Activated CD8-positive, alpha-beta T cell treated with anti-CD3 and anti-CD28 coated beads, Interleukin-2, amount 10 ng/mL, durations not matched to agents 7 days and 5 days (primary cell): ENCODE measurements at regions not wholly inside any gene's neighbourhood (a gene's known extent, or its start where the extent isn't known, plus 50 kb on each side); places are given as distances from the start of the nearest gene placed in this dataset.

ENCODE experiments used
- ATAC-seq: fragments of 150-1000 bp; cut with Tn5 transposase; one replicate; pipeline ENCODE4 v1.10.0; 2021; ENCODE audit warnings: moderate library complexity
- CTCF ChIA-PET: fragments of 350-600 bp; sonication (Branson Sonifier 250); formaldehyde crosslinking; loops from one replicate; lab custom pipeline; 2021; ENCODE audit warnings: antibody characterized with exemption; lab: Charles Lee
- POLR2A ChIA-PET: fragments of 350-600 bp; sonication (Branson Sonifier 250); formaldehyde crosslinking; loops from one replicate; lab custom pipeline; 2021; ENCODE audit warnings: antibody characterized with exemption; lab: Charles Lee
- DNase-seq: peaks from one replicate; pipeline ENCODE4 v3.0.0-alpha.2; 2020
- H3K27ac Mint-ChIP-seq: one replicate; pipeline ENCODE4 v1.8.0; 2021; ENCODE audit warnings: mild to moderate bottlenecking, mixed read lengths
- H3K27me3 Mint-ChIP-seq: one replicate; pipeline ENCODE4 v1.8.0; 2021; ENCODE audit warnings: low read depth, mixed read lengths
- H3K36me3 Mint-ChIP-seq: one replicate; pipeline ENCODE4 v1.8.0; 2021; ENCODE audit warnings: low read depth, mixed read lengths
- H3K4me1 Mint-ChIP-seq: one replicate; pipeline ENCODE4 v1.8.0; 2021; ENCODE audit warnings: low read depth, mixed read lengths
- H3K4me3 Mint-ChIP-seq: one replicate; pipeline ENCODE4 v1.8.0; 2021; ENCODE audit warnings: mild to moderate bottlenecking, mixed read lengths
- H3K9me3 Mint-ChIP-seq: one replicate; pipeline ENCODE4 v1.8.0; 2022; ENCODE audit warnings: mixed read lengths; ENCODE audit not compliant: insufficient read depth

- no peaks in the 10 kb centered on the region for H3K36me3 Mint-ChIP-seq
- H3K27ac Mint-ChIP-seq: peak overlapping the region; percentile 95
- H3K4me1 Mint-ChIP-seq: peaks cover 13% of the 10 kb centered on the region
- H3K4me3 Mint-ChIP-seq: peak overlapping the region; percentile 83
- ChIA-PET POLR2A (no interaction called here), CTCF (no interaction called here)
- no peak for DNase-seq
- H3K9me3 Mint-ChIP-seq: no peaks in the 10 kb centered on the region
- ATAC-seq: no peak
- peaks cover 15% of the 10 kb centered on the region for H3K27me3 Mint-ChIP-seq
These were observed 234.3 kb upstream of the TMEM161B start for GRCh38 chr5:88503041-88503345.

GRCh38 chr5:88502179-88503040 lies 233.8 kb upstream of the TMEM161B start:
- peak overlapping the region; percentile 83 for H3K4me3 Mint-ChIP-seq
- H3K9me3 Mint-ChIP-seq: no peaks in the 10 kb centered on the region
- peak overlapping the region; percentile 95 for H3K27ac Mint-ChIP-seq
- no peaks in the 10 kb centered on the region for H3K36me3 Mint-ChIP-seq
- peak; percentile 24 for DNase-seq
- CTCF ChIA-PET: no interaction called here
- ATAC-seq: peak; percentile 94
- peaks cover 13% of the 10 kb centered on the region for H3K27me3 Mint-ChIP-seq
- POLR2A ChIA-PET: no interaction called here
- peaks cover 13% of the 10 kb centered on the region for H3K4me1 Mint-ChIP-seq

GRCh38 chr5:88495810-88496209 lies 227.2 kb upstream of the TMEM161B start:
- no peak overlapping the region for H3K4me3 Mint-ChIP-seq
- ChIA-PET POLR2A (no interaction called here), CTCF (no interaction called here)
- no peaks in the 10 kb centered on the region for H3K36me3 Mint-ChIP-seq
- no peak overlapping the region for H3K27ac Mint-ChIP-seq
- DNase-seq: no peak
- no peak for ATAC-seq
- H3K4me1 Mint-ChIP-seq: no peaks in the 10 kb centered on the region
- no peaks in the 10 kb centered on the region for H3K9me3 Mint-ChIP-seq
- H3K27me3 Mint-ChIP-seq: peaks cover 26% of the 10 kb centered on the region

- CTCF ChIA-PET: no interaction called here
- Mint-ChIP-seq H3K9me3 (no peaks in the 10 kb centered on the region), H3K4me1 (no peaks in the 10 kb centered on the region), H3K36me3 (no peaks in the 10 kb centered on the region), H3K27ac (no peak overlapping the region), H3K27me3 (peaks cover 23% of the 10 kb centered on the region), H3K4me3 (no peak overlapping the region)
- POLR2A ChIA-PET: no interaction called here
- no peak for DNase-seq
- ATAC-seq: no peak
These were observed 222.2 kb upstream of the TMEM161B start for GRCh38 chr5:88490874-88491273.

GRCh38 chr5:88489364-88489763 lies 220.7 kb upstream of the TMEM161B start:
- Mint-ChIP-seq H3K9me3 (no peaks in the 10 kb centered on the region), H3K4me1 (no peaks in the 10 kb centered on the region), H3K4me3 (no peak overlapping the region), H3K27ac (no peak overlapping the region), H3K27me3 (peaks cover 19% of the 10 kb centered on the region), H3K36me3 (no peaks in the 10 kb centered on the region)
- ATAC-seq: no peak
- ChIA-PET CTCF (no interaction called here), POLR2A (no interaction called here)
- DNase-seq: no peak

- no peak for DNase-seq
- POLR2A ChIA-PET: no interaction called here
These were observed 219.9 kb upstream of the TMEM161B start for GRCh38 chr5:88488561-88488960.

GRCh38 chr5:88488130-88488529 lies 219.5 kb upstream of the TMEM161B start:
- Mint-ChIP-seq H3K27me3 (peaks cover 27% of the 10 kb centered on the region), H3K9me3 (no peaks in the 10 kb centered on the region), H3K4me3 (no peak overlapping the region), H3K36me3 (no peaks in the 10 kb centered on the region), H3K4me1 (no peaks in the 10 kb centered on the region), H3K27ac (no peak overlapping the region)
- ATAC-seq (no peak), DNase-seq (no peak)
- ChIA-PET CTCF (no interaction called here), POLR2A (no interaction called here)

More at GRCh38 chr5:88488561-88488960, 219.9 kb upstream of the TMEM161B start:
- Mint-ChIP-seq H3K9me3 (no peaks in the 10 kb centered on the region), H3K27ac (no peak overlapping the region), H3K4me1 (no peaks in the 10 kb centered on the region), H3K27me3 (peaks cover 26% of the 10 kb centered on the region), H3K36me3 (no peaks in the 10 kb centered on the region), H3K4me3 (no peak overlapping the region)
- CTCF ChIA-PET: no interaction called here
- ATAC-seq: no peak

GRCh38 chr5:88487066-88487465 lies 218.4 kb upstream of the TMEM161B start:
- no peaks in the 10 kb centered on the region for H3K4me1 Mint-ChIP-seq
- H3K27me3 Mint-ChIP-seq: peaks cover 24% of the 10 kb centered on the region
- H3K36me3 Mint-ChIP-seq: no peaks in the 10 kb centered on the region
- no peaks in the 10 kb centered on the region for H3K9me3 Mint-ChIP-seq
- POLR2A ChIA-PET: no interaction called here
- no peak for DNase-seq
- CTCF ChIA-PET: no interaction called here
- no peak overlapping the region for H3K4me3 Mint-ChIP-seq
- H3K27ac Mint-ChIP-seq: no peak overlapping the region
- no peak for ATAC-seq

- CTCF ChIA-PET: no interaction called here
- H3K9me3 Mint-ChIP-seq: no peaks in the 10 kb centered on the region
- no peak overlapping the region for H3K27ac Mint-ChIP-seq
- POLR2A ChIA-PET: no interaction called here
- DNase-seq (no peak), ATAC-seq (no peak)
- no peaks in the 10 kb centered on the region for H3K36me3 Mint-ChIP-seq
- H3K27me3 Mint-ChIP-seq: peaks cover 20% of the 10 kb centered on the region
- no peaks in the 10 kb centered on the region for H3K4me1 Mint-ChIP-seq
- no peak overlapping the region for H3K4me3 Mint-ChIP-seq
These were observed 217.8 kb upstream of the TMEM161B start for GRCh38 chr5:88486431-88486830.

GRCh38 chr5:88485531-88485930 lies 216.9 kb upstream of the TMEM161B start:
- Mint-ChIP-seq H3K27ac (no peak overlapping the region), H3K4me1 (no peaks in the 10 kb centered on the region), H3K9me3 (no peaks in the 10 kb centered on the region), H3K27me3 (peaks cover 17% of the 10 kb centered on the region), H3K4me3 (no peak overlapping the region), H3K36me3 (no peaks in the 10 kb centered on the region)
- no peak for ATAC-seq
- no peak for DNase-seq
- ChIA-PET CTCF (no interaction called here), POLR2A (no interaction called here)

- Mint-ChIP-seq H3K27ac (no peak overlapping the region), H3K4me1 (no peaks in the 10 kb centered on the region), H3K9me3 (no peaks in the 10 kb centered on the region), H3K36me3 (no peaks in the 10 kb centered on the region), H3K27me3 (peaks cover 14% of the 10 kb centered on the region), H3K4me3 (no peak overlapping the region)
- ATAC-seq (no peak), DNase-seq (no peak)
- POLR2A ChIA-PET: no interaction called here
- CTCF ChIA-PET: no interaction called here
These were observed 215.5 kb upstream of the TMEM161B start for GRCh38 chr5:88483964-88484672.

GRCh38 chr5:88480801-88481499 lies 212.3 kb upstream of the TMEM161B start:
- ChIA-PET CTCF (no interaction called here), POLR2A (no interaction called here)
- Mint-ChIP-seq H3K36me3 (no peaks in the 10 kb centered on the region), H3K4me1 (no peaks in the 10 kb centered on the region), H3K27ac (no peak overlapping the region), H3K9me3 (no peaks in the 10 kb centered on the region), H3K4me3 (no peak overlapping the region), H3K27me3 (peaks cover 16% of the 10 kb centered on the region)
- DNase-seq (no peak), ATAC-seq (no peak)
